Parathyroid adenoma (tissue), 2 donors: ENCODE measurements at regions not wholly inside any gene's neighbourhood (a gene's known extent, or its start where the extent isn't known, plus 50 kb on each side); places are given as distances from the start of the nearest gene placed in this dataset.

ENCODE experiments used
- H2AFZ ChIP-seq: fragments of 300-600 bp; sonication (generic); one replicate; pipeline ENCODE4 v1.7.0; 2017; ENCODE audit warnings: antibody characterized with exemption, mild to moderate bottlenecking
- H3K27ac ChIP-seq: fragments of 300-600 bp; sonication (generic); one replicate; pipeline ENCODE4 v1.7.0; 2017
- H3K27me3 ChIP-seq: fragments of 300-600 bp; sonication (generic); one replicate; pipeline ENCODE4 v1.7.0; 2017; ENCODE audit warnings: low read length; ENCODE audit not compliant: control insufficient read depth, insufficient read depth
- H3K36me3 ChIP-seq: fragments of 300-600 bp; sonication (generic); one replicate; pipeline ENCODE4 v1.7.0; 2017; ENCODE audit warnings: low read length; ENCODE audit not compliant: control insufficient read depth, insufficient read depth
- H3K4me1 ChIP-seq: fragments of 300-600 bp; sonication (generic); one replicate; pipeline ENCODE4 v1.7.0; 2017; ENCODE audit warnings: control low read depth
- H3K4me2 ChIP-seq: fragments of 300-600 bp; sonication (generic); one replicate; pipeline ENCODE4 v1.7.0; 2017; ENCODE audit warnings: low read length
- H3K4me3 ChIP-seq: fragments of 300-600 bp; sonication (generic); one replicate; pipeline ENCODE4 v1.7.0; 2017; ENCODE audit warnings: low read depth, low read length
- H3K79me2 ChIP-seq: fragments of 300-600 bp; sonication (generic); one replicate; pipeline ENCODE4 v1.7.0; 2017; ENCODE audit warnings: control low read depth
- H3K9ac ChIP-seq: fragments of 300-600 bp; sonication (generic); one replicate; pipeline ENCODE4 v1.7.0; 2017; ENCODE audit warnings: mild to moderate bottlenecking
- H3K9me3 ChIP-seq: fragments of 300-600 bp; sonication (generic); one replicate; pipeline ENCODE4 v1.7.0; 2017; ENCODE audit warnings: low read length; ENCODE audit not compliant: control insufficient read depth
- CTCF ChIP-seq: fragments of 300-600 bp; sonication (generic); IDR thresholded peaks from one replicate; pipeline ENCODE4 v1.7.0; 2017; ENCODE audit warnings: antibody characterized with exemption, mild to moderate bottlenecking
- donor health status: primary hyperparathyroidism.

GRCh38 chr22:48104102-48104738 is 1341.8 kb downstream of the TBC1D22A start:
- H2AFZ ChIP-seq = no peak overlapping the region
- TF ChIP-seq CTCF = no peak
- no peak overlapping the region for H3K4me3 ChIP-seq
- H3K9ac ChIP-seq = no peak overlapping the region
- H3K36me3 ChIP-seq = no peaks in the 10 kb centered on the region
- H3K4me2 ChIP-seq = no peak overlapping the region
- no peaks in the 10 kb centered on the region for H3K79me2 ChIP-seq
- H3K4me1 ChIP-seq = no peaks in the 10 kb centered on the region
- no peaks in the 10 kb centered on the region for H3K27me3 ChIP-seq
- no peaks in the 10 kb centered on the region for H3K9me3 ChIP-seq
- no peak overlapping the region for H3K27ac ChIP-seq

- Histone ChIP-seq H3K4me3 (no peak overlapping the region), H3K36me3 (no peaks in the 10 kb centered on the region), H3K4me1 (no peaks in the 10 kb centered on the region), H3K27me3 (no peaks in the 10 kb centered on the region), H3K27ac (no peak overlapping the region), H3K9ac (no peak overlapping the region), H3K4me2 (no peak overlapping the region), H3K79me2 (no peaks in the 10 kb centered on the region), H3K9me3 (no peaks in the 10 kb centered on the region), H2AFZ (no peak overlapping the region)
- TF ChIP-seq CTCF = no peak
Observed at GRCh38 chr22:48103126-48103875, 1340.9 kb downstream of the TBC1D22A start.

- Histone ChIP-seq H3K27me3 (no peaks in the 10 kb centered on the region), H3K27ac (no peak overlapping the region), H3K4me2 (no peak overlapping the region), H3K9me3 (no peaks in the 10 kb centered on the region), H3K4me3 (no peak overlapping the region), H3K79me2 (no peaks in the 10 kb centered on the region), H3K4me1 (no peaks in the 10 kb centered on the region), H2AFZ (no peak overlapping the region), H3K9ac (no peak overlapping the region), H3K36me3 (no peaks in the 10 kb centered on the region)
- TF ChIP-seq CTCF = no peak
Observed at GRCh38 chr22:48102581-48102980, 1340.1 kb downstream of the TBC1D22A start.

GRCh38 chr22:48101704-48102103 is 1339.3 kb downstream of the TBC1D22A start:
- H3K4me1 ChIP-seq = no peaks in the 10 kb centered on the region
- H2AFZ ChIP-seq = no peak overlapping the region
- H3K36me3 ChIP-seq = no peaks in the 10 kb centered on the region
- H3K9me3 ChIP-seq = no peaks in the 10 kb centered on the region
- H3K27me3 ChIP-seq = no peaks in the 10 kb centered on the region
- no peak for TF ChIP-seq CTCF
- H3K9ac ChIP-seq = no peak overlapping the region
- no peak overlapping the region for H3K4me2 ChIP-seq
- H3K4me3 ChIP-seq = no peak overlapping the region
- no peak overlapping the region for H3K27ac ChIP-seq
- no peaks in the 10 kb centered on the region for H3K79me2 ChIP-seq
